IMR-90 (cell line): ENCODE measurements at regions not wholly inside any gene's neighbourhood (a gene's known extent, or its start where the extent isn't known, plus 50 kb on each side); places are given as distances from the start of the nearest gene placed in this dataset.

Source experiments
- ATAC-seq: fragments of 200-7000 bp; cut with Tn5 transposase; 2 replicates; pipeline ENCODE4 v1.9.1; 2020; ENCODE audit warnings: low read depth, mild to moderate bottlenecking, moderate library complexity
- BruUV-seq: library from RNA; stranded (reverse); fragments of 400-500 nt; replicated peaks from 2 replicates; lab custom pipeline; 2021; lab: Mats Ljungman, UMichigan
- CTCF ChIA-PET: fragments of 300-600 bp; formaldehyde crosslinking; extraction: SDS; loops from one replicate; lab custom pipeline; 2021; ENCODE audit warnings: antibody characterized with exemption; lab: Yijun Ruan, JAX
- POLR2A ChIA-PET: fragments of 300-600 bp; sonication (Branson Sonifier 250); formaldehyde crosslinking; loops from one replicate; lab custom pipeline; 2022; ENCODE audit warnings: antibody characterized with exemption; ENCODE audit not compliant: unreplicated experiment; lab: Charles Lee
- DNase-seq: peaks from one replicate; pipeline ENCODE4 v3.0.0; 2013
- H2AFZ ChIP-seq: replicated peaks from 2 replicates; pipeline ENCODE3; 2013; ENCODE audit warnings: low read length, mild to moderate bottlenecking; ENCODE audit not compliant: poor library complexity
- H2AK5ac ChIP-seq: 2 replicates; pipeline ENCODE4 v1.6.1; 2013; ENCODE audit warnings: low read depth, low read length, inconsistent platforms
- H2AK9ac ChIP-seq: replicated peaks from 2 replicates; pipeline ENCODE3; 2013; ENCODE audit warnings: mild to moderate bottlenecking, low read depth, low read length, moderate library complexity; ENCODE audit not compliant: poor library complexity
- H2BK120ac ChIP-seq: 2 replicates; pipeline ENCODE4 v1.6.1; 2013; ENCODE audit warnings: low read depth, low read length, inconsistent platforms
- H2BK15ac ChIP-seq: 3 replicates; pipeline ENCODE4 v1.6.1; 2013; ENCODE audit warnings: low read depth, low read length, inconsistent platforms
- H2BK20ac ChIP-seq: 2 replicates; pipeline ENCODE4 v1.6.1; 2013; ENCODE audit warnings: low read depth, mild to moderate bottlenecking, inconsistent platforms, low read length, moderate library complexity
- H2BK5ac ChIP-seq: 2 replicates; pipeline ENCODE4 v1.6.1; 2013; ENCODE audit warnings: mild to moderate bottlenecking, low read depth, low read length, inconsistent platforms; ENCODE audit not compliant: poor library complexity, severe bottlenecking
- H3K14ac ChIP-seq: replicated peaks from 2 replicates; pipeline ENCODE4 v1.6.1; 2013; ENCODE audit warnings: low read depth, low read length, inconsistent platforms
- H3K18ac ChIP-seq: 2 replicates; pipeline ENCODE4 v1.6.1; 2013; ENCODE audit warnings: low read depth, low read length, control low read depth
- H3K23ac ChIP-seq: 2 replicates; pipeline ENCODE4 v1.6.1; 2013; ENCODE audit warnings: low read depth, low read length, inconsistent platforms
- H3K27ac ChIP-seq: 2 replicates; pipeline ENCODE4 v1.5.1; 2013; ENCODE audit warnings: mild to moderate bottlenecking, control low read depth, low read length; ENCODE audit not compliant: insufficient read depth
- H3K27me3 ChIP-seq: 2 replicates; pipeline ENCODE4 v1.6.1; 2013; ENCODE audit warnings: low read length; ENCODE audit not compliant: control insufficient read depth, insufficient read depth
- H3K36me3 ChIP-seq: 2 replicates; pipeline ENCODE4 v1.6.1; 2013; ENCODE audit warnings: low read length, mixed read lengths; ENCODE audit not compliant: control insufficient read depth, insufficient read depth
- H3K4ac ChIP-seq: 2 replicates; pipeline ENCODE4 v1.6.1; 2013; ENCODE audit warnings: low read depth, low read length, inconsistent platforms
- H3K4me1 ChIP-seq: 2 replicates; pipeline ENCODE4 v1.6.1; 2013; ENCODE audit warnings: low read length, mixed read lengths; ENCODE audit not compliant: control insufficient read depth, insufficient read depth
- H3K4me2 ChIP-seq: 2 replicates; pipeline ENCODE4 v1.6.1; 2013; ENCODE audit warnings: low read depth, mild to moderate bottlenecking, control low read depth, low read length, moderate library complexity
- H3K4me3 ChIP-seq: 2 replicates; pipeline ENCODE4 v1.5.1; 2013; ENCODE audit warnings: low read depth, mild to moderate bottlenecking, control low read depth, low read length, moderate library complexity; ENCODE audit not compliant: insufficient read depth
- H3K56ac ChIP-seq: 2 replicates; pipeline ENCODE4 v1.6.1; 2013; ENCODE audit warnings: low read length, inconsistent platforms; ENCODE audit not compliant: insufficient read depth; ENCODE audit errors: extremely low read depth
- H3K79me1 ChIP-seq, 2 experiments: 2 replicates each; pipeline ENCODE4 v1.6.1; 2013; ENCODE audit warnings: low read length in 2 of 2, inconsistent platforms in 1 of 2, low read depth in 1 of 2
- H3K9ac ChIP-seq: 2 replicates; pipeline ENCODE4 v1.6.1; 2013; ENCODE audit warnings: low read depth, low read length, control low read depth
- H3K9me1 ChIP-seq: 2 replicates; pipeline ENCODE4 v1.6.1; 2013; ENCODE audit warnings: low read length, inconsistent platforms; ENCODE audit not compliant: insufficient read depth
- H3K9me3 ChIP-seq: 2 replicates; pipeline ENCODE4 v1.6.1; 2013; ENCODE audit warnings: low read length; ENCODE audit not compliant: control insufficient read depth, insufficient read depth
- H4K20me1 ChIP-seq: 2 replicates; pipeline ENCODE4 v1.6.1; 2013; ENCODE audit warnings: low read length, inconsistent platforms; ENCODE audit not compliant: insufficient read depth
- H4K5ac ChIP-seq: 2 replicates; pipeline ENCODE4 v1.6.1; 2013; ENCODE audit warnings: mild to moderate bottlenecking, low read depth, low read length, control low read depth
- H4K8ac ChIP-seq, 2 experiments: 2 replicates each; pipeline ENCODE4 v1.6.1; 2013; ENCODE audit warnings: low read depth in 2 of 2, low read length in 2 of 2, control low read depth in 1 of 2, inconsistent platforms in 1 of 2
- H4K91ac ChIP-seq: 2 replicates; pipeline ENCODE4 v1.6.1; 2013; ENCODE audit warnings: low read depth, low read length, inconsistent platforms; ENCODE audit not compliant: insufficient read depth
- BHLHE40 ChIP-seq: fragments of 150-350 bp; IDR thresholded peaks from 2 replicates; pipeline ENCODE4 v1.6.1; 2016; ENCODE audit warnings: mild to moderate bottlenecking, low read depth, low read length
- CEBPB ChIP-seq: IDR thresholded peaks from 2 replicates; pipeline ENCODE4 v1.6.1; 2012; ENCODE audit warnings: low read depth, low read length, improper control_type of control experiment
- CHD1 ChIP-seq: IDR thresholded peaks from 2 replicates; pipeline ENCODE4 v1.6.1; 2012; ENCODE audit warnings: low read depth, low read length, improper control_type of control experiment
- ELK1 ChIP-seq: fragments of 150-350 bp; IDR thresholded peaks from 2 replicates; pipeline ENCODE4 v1.6.1; 2016; ENCODE audit warnings: low read depth, mild to moderate bottlenecking, low read length, moderate library complexity, borderline replicate concordance
- FOS ChIP-seq: fragments of 150-350 bp; IDR thresholded peaks from 2 replicates; pipeline ENCODE4 v1.6.1; 2016; ENCODE audit warnings: low read depth, low read length
- MAFK ChIP-seq: IDR thresholded peaks from 2 replicates; pipeline ENCODE4 v1.6.1; 2012; ENCODE audit warnings: low read depth, low read length, improper control_type of control experiment
- MAZ ChIP-seq: IDR thresholded peaks from 2 replicates; pipeline ENCODE4 v1.6.1; 2012; ENCODE audit warnings: low read depth, mild to moderate bottlenecking, low read length, improper control_type of control experiment, moderate library complexity, borderline replicate concordance
- MXI1 ChIP-seq: IDR thresholded peaks from 2 replicates; pipeline ENCODE4 v1.6.1; 2012; ENCODE audit warnings: low read depth, mild to moderate bottlenecking, low read length, moderate library complexity, borderline replicate concordance
- NFE2L2 ChIP-seq: fragments of 150-350 bp; IDR thresholded peaks from 2 replicates; pipeline ENCODE4 v1.6.1; 2016; ENCODE audit warnings: low read depth, mild to moderate bottlenecking, low read length
- POLR2A ChIP-seq: IDR thresholded peaks from 2 replicates; pipeline ENCODE4 v1.6.1; 2012; ENCODE audit warnings: mild to moderate bottlenecking, low read depth, low read length
- RAD21 ChIP-seq: IDR thresholded peaks from 2 replicates; pipeline ENCODE4 v1.6.1; 2012; ENCODE audit warnings: low read length, improper control_type of control experiment
- RCOR1 ChIP-seq: IDR thresholded peaks from 2 replicates; pipeline ENCODE4 v1.6.1; 2012; ENCODE audit warnings: mild to moderate bottlenecking, low read length, improper control_type of control experiment; ENCODE audit not compliant: insufficient replicate concordance
- RFX5 ChIP-seq: IDR thresholded peaks from 2 replicates; pipeline ENCODE4 v1.8.0; 2012; ENCODE audit warnings: low read depth, mild to moderate bottlenecking, low read length, moderate library complexity
- SMC3 ChIP-seq: fragments of 150-350 bp; IDR thresholded peaks from 2 replicates; pipeline ENCODE4 v1.6.1; 2016; ENCODE audit warnings: low read depth, mild to moderate bottlenecking, antibody characterized with exemption, low read length, moderate library complexity
- dilution Hi-C: fragments of 300-500 bp; cut with HindIII; formaldehyde crosslinking; loops from one replicate; pipeline ENCODE4 v1.14.3; 2018; ENCODE audit warnings: low sequenced_read_pairs; ENCODE audit not compliant: unreplicated experiment
- in situ Hi-C: fragments of 300-500 bp; cut with MboI; formaldehyde crosslinking; loops from 3 replicates; pipeline ENCODE4 v1.14.3; 2019; ENCODE audit warnings: low sequenced_read_pairs, inconsistent platforms, mixed read lengths
- intact Hi-C: fragments of 100-400 bp; cut with micrococcal nuclease; formaldehyde crosslinking; loops from 2 replicates; pipeline ENCODE4 v1.10.0; 2022
- TF ChIP-seq, protein P1 (sequence below): fragments of 150-350 bp; IDR thresholded peaks from 2 replicates; pipeline ENCODE4 v1.6.1; 2017; ENCODE audit warnings: mild to moderate bottlenecking, antibody characterized with exemption, low read length, low read depth
- TF ChIP-seq, protein P2 (sequence below): conservative IDR thresholded peaks from 2 replicates; pipeline ENCODE4 v1.5.1; 2012; ENCODE audit warnings: mild to moderate bottlenecking, low read depth, low read length, improper control_type of control experiment

DNA sequence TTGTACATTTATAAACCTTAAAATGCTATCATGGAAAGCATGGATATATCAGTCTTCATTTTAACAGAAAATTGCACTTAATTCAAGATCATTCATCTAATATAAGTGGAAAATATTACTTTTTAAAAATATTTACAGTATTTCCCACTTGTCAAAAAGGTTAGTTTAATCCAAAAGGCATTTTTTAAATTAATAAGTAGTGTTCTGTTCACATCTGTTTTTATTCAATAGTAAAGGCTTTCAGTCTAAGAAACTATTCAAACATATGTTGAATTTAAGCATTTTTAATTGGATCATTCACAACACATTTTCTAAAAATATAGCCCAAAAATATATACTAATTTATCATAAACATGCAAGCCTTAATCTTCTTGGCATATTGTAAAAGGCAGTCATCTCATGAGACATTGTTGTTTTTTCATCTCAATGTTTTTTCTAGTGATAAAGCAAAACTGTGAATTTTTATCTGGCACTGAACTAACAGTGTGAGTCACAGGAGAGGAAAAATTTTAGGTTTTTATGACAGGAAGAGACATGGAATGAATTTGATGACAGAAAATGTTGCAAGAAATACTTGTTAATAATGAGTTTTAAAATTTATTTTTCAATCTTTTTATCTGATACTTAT lies 1642.5 kb upstream of the TMEFF2 start:
- no peak overlapping the region for H4K91ac ChIP-seq
- DNase-seq (no peak), ATAC-seq (no peak)
- H3K27me3 ChIP-seq: no peaks in the 10 kb centered on the region
- H2BK5ac ChIP-seq: no peak overlapping the region
- H3K9me3 ChIP-seq: peaks cover 2% of the 10 kb centered on the region
- no peak overlapping the region for H2BK15ac ChIP-seq
- no peak overlapping the region for H3K23ac ChIP-seq
- no peaks in the 10 kb centered on the region for H3K79me1 ChIP-seq
- intact Hi-C loops (no loop called here), in situ Hi-C loops (no loop called here), dilution Hi-C loops (no loop called here)
- no peaks in the 10 kb centered on the region for H3K9me1 ChIP-seq
- H4K8ac ChIP-seq: no peak overlapping the region
- H3K14ac ChIP-seq: no peak overlapping the region
- no peak overlapping the region for H2AK5ac ChIP-seq
- H4K20me1 ChIP-seq: no peaks in the 10 kb centered on the region
- TF ChIP-seq MAZ (no peak), RFX5 (no peak), BHLHE40 (no peak), POLR2A (no peak), ELK1 (no peak), RCOR1 (no peak), CEBPB (no peak), MAFK (no peak), CHD1 (no peak), SMC3 (no peak), RAD21 (no peak), MXI1 (no peak), NFE2L2 (no peak), FOS (no peak)
- TF ChIP-seq, protein P1, sequence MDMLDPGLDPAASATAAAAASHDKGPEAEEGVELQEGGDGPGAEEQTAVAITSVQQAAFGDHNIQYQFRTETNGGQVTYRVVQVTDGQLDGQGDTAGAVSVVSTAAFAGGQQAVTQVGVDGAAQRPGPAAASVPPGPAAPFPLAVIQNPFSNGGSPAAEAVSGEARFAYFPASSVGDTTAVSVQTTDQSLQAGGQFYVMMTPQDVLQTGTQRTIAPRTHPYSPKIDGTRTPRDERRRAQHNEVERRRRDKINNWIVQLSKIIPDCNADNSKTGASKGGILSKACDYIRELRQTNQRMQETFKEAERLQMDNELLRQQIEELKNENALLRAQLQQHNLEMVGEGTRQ: no peak
- TF ChIP-seq, protein P2, sequence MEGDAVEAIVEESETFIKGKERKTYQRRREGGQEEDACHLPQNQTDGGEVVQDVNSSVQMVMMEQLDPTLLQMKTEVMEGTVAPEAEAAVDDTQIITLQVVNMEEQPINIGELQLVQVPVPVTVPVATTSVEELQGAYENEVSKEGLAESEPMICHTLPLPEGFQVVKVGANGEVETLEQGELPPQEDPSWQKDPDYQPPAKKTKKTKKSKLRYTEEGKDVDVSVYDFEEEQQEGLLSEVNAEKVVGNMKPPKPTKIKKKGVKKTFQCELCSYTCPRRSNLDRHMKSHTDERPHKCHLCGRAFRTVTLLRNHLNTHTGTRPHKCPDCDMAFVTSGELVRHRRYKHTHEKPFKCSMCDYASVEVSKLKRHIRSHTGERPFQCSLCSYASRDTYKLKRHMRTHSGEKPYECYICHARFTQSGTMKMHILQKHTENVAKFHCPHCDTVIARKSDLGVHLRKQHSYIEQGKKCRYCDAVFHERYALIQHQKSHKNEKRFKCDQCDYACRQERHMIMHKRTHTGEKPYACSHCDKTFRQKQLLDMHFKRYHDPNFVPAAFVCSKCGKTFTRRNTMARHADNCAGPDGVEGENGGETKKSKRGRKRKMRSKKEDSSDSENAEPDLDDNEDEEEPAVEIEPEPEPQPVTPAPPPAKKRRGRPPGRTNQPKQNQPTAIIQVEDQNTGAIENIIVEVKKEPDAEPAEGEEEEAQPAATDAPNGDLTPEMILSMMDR: no peak
- ChIA-PET POLR2A (no interaction called here), CTCF (no interaction called here)
- no peak overlapping the region for H2AFZ ChIP-seq
- no peak overlapping the region for H3K18ac ChIP-seq
- no peak overlapping the region for H3K9ac ChIP-seq
- BruUV-seq: no TSS peak
- no peak overlapping the region for H3K4ac ChIP-seq
- no peaks in the 10 kb centered on the region for H3K36me3 ChIP-seq
- no peak overlapping the region for H3K27ac ChIP-seq
- no peak overlapping the region for H3K4me2 ChIP-seq
- H2BK20ac ChIP-seq: no peak overlapping the region
- no peak overlapping the region for H4K5ac ChIP-seq
- no peak overlapping the region for H3K56ac ChIP-seq
- no peaks in the 10 kb centered on the region for H3K4me1 ChIP-seq
- H2AK9ac ChIP-seq: no peak overlapping the region
- no peak overlapping the region for H3K4me3 ChIP-seq
- no peak overlapping the region for H2BK120ac ChIP-seq
